Neural progenitor cell (in vitro differentiated cells): ENCODE measurements at regions not wholly inside any gene's neighbourhood (a gene's known extent, or its start where the extent isn't known, plus 50 kb on each side); places are given as distances from the start of the nearest gene placed in this dataset.

ENCODE experiments used
- CTCF ChIP-seq: fragments of 200-600 bp; sonication (generic); IDR thresholded peaks from 2 replicates; pipeline ENCODE4 v1.5.1; 2017; ENCODE audit warnings: antibody characterized with exemption, mild to moderate bottlenecking
- EZH2 ChIP-seq: fragments of 200-600 bp; sonication (generic); IDR thresholded peaks from 2 replicates; pipeline ENCODE4 v1.6.1; 2017; ENCODE audit warnings: antibody characterized with exemption, mild to moderate bottlenecking, moderate library complexity

GRCh38 chr6:28634761-28635546 lies 109.3 kb downstream of the GPX5 start:
- no peak for TF ChIP-seq CTCF
- peak; percentile 62 for TF ChIP-seq EZH2
